SU-DHL-6 (cell line): ENCODE measurements at regions not wholly inside any gene's neighbourhood (a gene's known extent, or its start where the extent isn't known, plus 50 kb on each side); places are given as distances from the start of the nearest gene placed in this dataset.

ENCODE experiments used
- H2AFZ ChIP-seq: fragments of 200-600 bp; sonication (generic); 2 replicates; pipeline ENCODE4 v1.6.1; 2014; ENCODE audit warnings: low read depth, mild to moderate bottlenecking, moderate library complexity, mixed read lengths, antibody characterized with exemption, low read length; ENCODE audit not compliant: severe bottlenecking
- H3F3A ChIP-seq: fragments of 200-600 bp; shearing (Covaris generic); 2 replicates; pipeline ENCODE4 v1.6.0; 2016; ENCODE audit warnings: antibody characterized with exemption, mild to moderate bottlenecking; ENCODE audit not compliant: insufficient read depth
- H3K27ac ChIP-seq: fragments of 200-600 bp; sonication (generic); 2 replicates; pipeline ENCODE4 v1.5.1; 2016; ENCODE audit warnings: low read depth, mild to moderate bottlenecking, low read length, moderate library complexity, mixed read lengths
- H3K27me3 ChIP-seq: fragments of 200-600 bp; sonication (generic), shearing (Covaris generic); 2 replicates; pipeline ENCODE4 v1.6.0; 2014; ENCODE audit warnings: mild to moderate bottlenecking, low read length
- H3K36me3 ChIP-seq: fragments of 200-600 bp; sonication (generic); 2 replicates; pipeline ENCODE4 v1.6.1; 2014; ENCODE audit warnings: mild to moderate bottlenecking, low read length, mixed read lengths
- H3K4me2 ChIP-seq: fragments of 300-600, 200-600 bp; shearing (Covaris generic), sonication (generic); 2 replicates; pipeline ENCODE4 v1.6.0; 2014; ENCODE audit warnings: low read length, low read depth, mild to moderate bottlenecking; ENCODE audit not compliant: poor library complexity, severe bottlenecking
- H3K4me3 ChIP-seq: fragments of 200-600 bp; sonication (generic); 2 replicates; pipeline ENCODE4 v1.5.1; 2014; ENCODE audit warnings: antibody characterized with exemption, low read length, mild to moderate bottlenecking, mixed read lengths; ENCODE audit not compliant: insufficient read depth, poor library complexity, severe bottlenecking
- H3K79me2 ChIP-seq: fragments of 200-600 bp; sonication (generic); 2 replicates; pipeline ENCODE4 v1.6.1; 2014; ENCODE audit warnings: mild to moderate bottlenecking, low read length, moderate library complexity; ENCODE audit not compliant: insufficient read depth
- H3K9ac ChIP-seq: fragments of 200-600 bp; sonication (generic); 2 replicates; pipeline ENCODE4 v1.7.0; 2014; ENCODE audit warnings: mild to moderate bottlenecking, low read length
- H3K9me2 ChIP-seq: fragments of 200-600 bp; sonication (generic); replicated peaks from 2 replicates; pipeline ENCODE4 v1.6.1; 2014; ENCODE audit warnings: low read length; ENCODE audit not compliant: insufficient read depth
- H3K9me3 ChIP-seq: fragments of 200-600 bp; sonication (generic); 2 replicates; pipeline ENCODE4 v1.6.1; 2014; ENCODE audit warnings: low read length, mixed read lengths; ENCODE audit not compliant: insufficient read depth
- H4K20me1 ChIP-seq: fragments of 200-600 bp; sonication (generic); 2 replicates; pipeline ENCODE4 v1.6.1; 2014; ENCODE audit warnings: low read depth, mild to moderate bottlenecking, antibody characterized with exemption, low read length, moderate library complexity, mixed read lengths
- EZH2phosphoT487 ChIP-seq: fragments of 200-600 bp; sonication (generic), shearing (Covaris generic); conservative IDR thresholded peaks from 2 replicates; pipeline ENCODE4 v1.6.1; 2018; ENCODE audit warnings: mild to moderate bottlenecking, antibody characterized with exemption, low read length, moderate library complexity, mixed read lengths
- TF ChIP-seq, protein P1 (sequence below): fragments of 200-600 bp; sonication (generic); IDR thresholded peaks from one replicate; pipeline ENCODE4 v1.5.1; 2017; ENCODE audit warnings: antibody characterized with exemption, mild to moderate bottlenecking, low read length, moderate library complexity; ENCODE audit not compliant: insufficient read depth, poor library complexity, severe bottlenecking

DNA sequence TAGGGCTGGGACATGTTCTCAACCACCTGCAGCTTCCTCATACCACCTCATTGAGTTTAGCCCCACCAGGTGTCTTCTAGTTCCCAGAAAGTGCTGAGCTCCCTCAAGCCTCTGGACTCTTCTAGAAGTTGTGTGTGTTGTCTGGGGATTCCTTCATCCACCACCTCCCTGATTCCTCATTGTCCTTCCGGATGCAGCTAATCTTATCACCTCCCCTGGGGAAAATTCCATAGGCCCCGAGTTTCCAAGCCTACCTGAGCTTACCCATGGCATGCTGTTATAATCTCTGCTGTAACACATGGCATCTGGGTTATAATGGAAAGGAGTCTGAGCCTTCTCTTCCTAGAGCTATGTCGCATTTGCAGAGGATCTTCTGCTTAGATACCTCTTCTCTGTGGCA, 243.5 kb upstream of the SDK2 start:
- no peaks in the 10 kb centered on the region for H3K9me2 ChIP-seq
- TF ChIP-seq, protein P1, sequence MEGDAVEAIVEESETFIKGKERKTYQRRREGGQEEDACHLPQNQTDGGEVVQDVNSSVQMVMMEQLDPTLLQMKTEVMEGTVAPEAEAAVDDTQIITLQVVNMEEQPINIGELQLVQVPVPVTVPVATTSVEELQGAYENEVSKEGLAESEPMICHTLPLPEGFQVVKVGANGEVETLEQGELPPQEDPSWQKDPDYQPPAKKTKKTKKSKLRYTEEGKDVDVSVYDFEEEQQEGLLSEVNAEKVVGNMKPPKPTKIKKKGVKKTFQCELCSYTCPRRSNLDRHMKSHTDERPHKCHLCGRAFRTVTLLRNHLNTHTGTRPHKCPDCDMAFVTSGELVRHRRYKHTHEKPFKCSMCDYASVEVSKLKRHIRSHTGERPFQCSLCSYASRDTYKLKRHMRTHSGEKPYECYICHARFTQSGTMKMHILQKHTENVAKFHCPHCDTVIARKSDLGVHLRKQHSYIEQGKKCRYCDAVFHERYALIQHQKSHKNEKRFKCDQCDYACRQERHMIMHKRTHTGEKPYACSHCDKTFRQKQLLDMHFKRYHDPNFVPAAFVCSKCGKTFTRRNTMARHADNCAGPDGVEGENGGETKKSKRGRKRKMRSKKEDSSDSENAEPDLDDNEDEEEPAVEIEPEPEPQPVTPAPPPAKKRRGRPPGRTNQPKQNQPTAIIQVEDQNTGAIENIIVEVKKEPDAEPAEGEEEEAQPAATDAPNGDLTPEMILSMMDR, result no peak
- TF ChIP-seq EZH2phosphoT487, result no peak
- H3K9ac ChIP-seq, result no peak overlapping the region
- no peaks in the 10 kb centered on the region for H3F3A ChIP-seq
- H2AFZ ChIP-seq, result no peak overlapping the region
- no peak overlapping the region for H3K27ac ChIP-seq
- no peaks in the 10 kb centered on the region for H4K20me1 ChIP-seq
- no peaks in the 10 kb centered on the region for H3K9me3 ChIP-seq
- H3K79me2 ChIP-seq, result no peaks in the 10 kb centered on the region
- no peaks in the 10 kb centered on the region for H3K27me3 ChIP-seq
- no peak overlapping the region for H3K4me2 ChIP-seq
- no peaks in the 10 kb centered on the region for H3K36me3 ChIP-seq
- no peak overlapping the region for H3K4me3 ChIP-seq

DNA sequence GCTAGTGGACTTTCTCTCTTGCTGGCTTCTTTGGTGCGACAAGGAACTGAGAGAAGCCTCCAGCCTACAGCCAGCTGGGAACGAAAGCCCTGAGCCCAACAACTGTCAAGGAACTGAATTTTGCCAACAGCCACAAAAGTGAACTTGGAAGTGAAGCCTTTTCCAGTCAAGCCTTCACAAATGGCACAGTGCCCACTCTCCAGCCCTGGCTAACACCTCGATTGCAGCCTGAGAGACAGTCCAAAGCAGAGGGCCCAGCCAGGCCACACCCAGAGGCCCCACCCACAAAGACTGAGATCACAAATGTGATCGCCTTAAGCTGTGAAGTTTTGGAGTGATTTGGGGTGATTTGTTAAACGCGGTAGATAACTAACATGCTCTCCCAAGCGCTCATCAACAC, 244.6 kb upstream of the SDK2 start:
- Histone ChIP-seq H3K4me3 (no peak overlapping the region), H3K27me3 (no peaks in the 10 kb centered on the region), H3K36me3 (no peaks in the 10 kb centered on the region), H4K20me1 (no peaks in the 10 kb centered on the region), H3K9me3 (no peaks in the 10 kb centered on the region), H3F3A (no peaks in the 10 kb centered on the region), H3K4me2 (no peak overlapping the region), H3K27ac (no peak overlapping the region), H3K9me2 (no peaks in the 10 kb centered on the region), H2AFZ (no peak overlapping the region), H3K9ac (no peak overlapping the region), H3K79me2 (no peaks in the 10 kb centered on the region)
- TF ChIP-seq, protein P1, result no peak
- TF ChIP-seq EZH2phosphoT487, result no peak

DNA sequence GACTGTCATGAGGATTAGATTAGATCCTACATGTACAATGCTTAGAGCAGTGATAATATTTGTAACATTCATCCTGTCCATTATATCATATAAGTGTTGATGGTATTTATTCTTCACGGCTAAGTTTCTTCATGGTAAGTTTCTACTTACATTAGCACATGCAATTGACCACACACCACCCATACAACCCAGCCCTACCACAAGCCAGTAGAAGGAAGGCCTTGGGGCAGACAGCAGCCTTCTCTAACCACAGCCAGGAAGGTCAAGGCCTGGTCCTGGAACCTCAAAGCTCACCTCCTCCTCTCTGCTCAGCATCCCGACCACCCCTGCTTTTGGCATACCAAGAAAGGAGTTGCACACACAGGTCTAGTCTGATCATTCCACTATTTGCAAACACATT, 245.2 kb upstream of the SDK2 start:
- Histone ChIP-seq H3K79me2 (no peaks in the 10 kb centered on the region), H3K9me2 (no peaks in the 10 kb centered on the region), H3K9ac (no peak overlapping the region), H3K9me3 (no peaks in the 10 kb centered on the region), H3K36me3 (no peaks in the 10 kb centered on the region), H3K4me3 (no peak overlapping the region), H2AFZ (no peak overlapping the region), H3K27me3 (no peaks in the 10 kb centered on the region), H3K27ac (no peak overlapping the region), H3K4me2 (no peak overlapping the region), H4K20me1 (no peaks in the 10 kb centered on the region), H3F3A (no peaks in the 10 kb centered on the region)
- TF ChIP-seq, protein P1, result no peak
- TF ChIP-seq EZH2phosphoT487, result no peak

DNA sequence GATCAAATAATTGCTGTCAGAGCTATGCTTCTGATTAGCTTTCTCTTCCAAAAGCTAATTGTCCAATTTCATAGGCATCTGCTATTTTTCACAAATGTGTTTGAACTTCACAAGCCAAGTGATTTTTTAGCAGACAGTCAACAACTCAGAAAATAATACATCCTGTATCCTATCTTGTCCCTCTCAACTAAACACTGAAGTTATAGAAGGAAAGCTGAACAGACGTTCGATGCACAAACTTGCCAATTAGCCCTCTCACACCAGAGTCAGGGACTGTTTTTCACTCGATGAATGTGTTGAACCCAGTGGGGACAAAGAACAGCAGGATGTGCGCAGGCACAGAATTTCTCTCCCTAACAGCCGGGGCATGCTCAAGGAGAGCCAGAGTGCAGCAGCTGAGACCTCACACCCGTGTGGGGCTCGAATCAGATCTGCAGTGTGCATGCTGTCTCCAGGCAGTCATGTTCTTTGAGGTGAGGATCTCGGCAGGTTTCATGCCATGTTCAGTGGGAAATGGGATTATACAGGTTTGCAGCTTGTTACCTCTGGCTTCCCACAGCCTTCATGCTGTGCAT, 246.7 kb upstream of the SDK2 start:
- no peaks in the 10 kb centered on the region for H3K79me2 ChIP-seq
- no peak overlapping the region for H3K9ac ChIP-seq
- TF ChIP-seq EZH2phosphoT487, result no peak
- TF ChIP-seq, protein P1, result no peak
- no peak overlapping the region for H3K27ac ChIP-seq
- no peak overlapping the region for H3K4me3 ChIP-seq
- H3F3A ChIP-seq, result no peaks in the 10 kb centered on the region
- H3K9me3 ChIP-seq, result no peaks in the 10 kb centered on the region
- no peaks in the 10 kb centered on the region for H4K20me1 ChIP-seq
- no peaks in the 10 kb centered on the region for H3K36me3 ChIP-seq
- H3K9me2 ChIP-seq, result no peaks in the 10 kb centered on the region
- H2AFZ ChIP-seq, result no peak overlapping the region
- no peak overlapping the region for H3K4me2 ChIP-seq
- no peaks in the 10 kb centered on the region for H3K27me3 ChIP-seq
